Breast epithelium (tissue), 3 donors: ENCODE measurements at regions not wholly inside any gene's neighbourhood (a gene's known extent, or its start where the extent isn't known, plus 50 kb on each side); places are given as distances from the start of the nearest gene placed in this dataset.

Experiments
- CTCF ChIP-seq, 3 donors: fragments of 450-650 bp; IDR thresholded peaks; one replicate each; pipeline ENCODE4 v1.5.1; 2016 to 2017; ENCODE audit warnings: antibody characterized with exemption in 3 of 3, mild to moderate bottlenecking in 3 of 3, moderate library complexity in 3 of 3
- POLR2A ChIP-seq: fragments of 450-650 bp; IDR thresholded peaks from one replicate; pipeline ENCODE4 v1.6.1; 2016; ENCODE audit warnings: antibody characterized with exemption, mild to moderate bottlenecking, moderate library complexity
- POLR2AphosphoS5 ChIP-seq, 3 donors: sonication (generic); formaldehyde crosslinking; IDR thresholded peaks; one replicate each; pipeline ENCODE4 v1.6.1; 2017; ENCODE audit warnings: antibody characterized with exemption in 3 of 3

GRCh38 chr9:25519286-25519685 lies 159.0 kb downstream of the TUSC1 start:
- TF ChIP-seq CTCF (IDR thresholded peaks at IDR 0.05) (no peak), POLR2A (no peak), POLR2AphosphoS5 (IDR thresholded peaks at IDR 0.05) (no peak)
